HG03175 (cell line): ENCODE measurements at regions not wholly inside any gene's neighbourhood (a gene's known extent, or its start where the extent isn't known, plus 50 kb on each side); places are given as distances from the start of the nearest gene placed in this dataset.
A peak's percentile ranks its signal among the peaks of the same experiment; 100 is the strongest.

Experiments
- ATAC-seq: cut with Tn5 transposase; IDR thresholded peaks from one replicate; pipeline ENCODE4 v1.9.1; 2021; ENCODE audit warnings: mild to moderate bottlenecking, moderate library complexity; ENCODE audit not compliant: unreplicated experiment

DNA sequence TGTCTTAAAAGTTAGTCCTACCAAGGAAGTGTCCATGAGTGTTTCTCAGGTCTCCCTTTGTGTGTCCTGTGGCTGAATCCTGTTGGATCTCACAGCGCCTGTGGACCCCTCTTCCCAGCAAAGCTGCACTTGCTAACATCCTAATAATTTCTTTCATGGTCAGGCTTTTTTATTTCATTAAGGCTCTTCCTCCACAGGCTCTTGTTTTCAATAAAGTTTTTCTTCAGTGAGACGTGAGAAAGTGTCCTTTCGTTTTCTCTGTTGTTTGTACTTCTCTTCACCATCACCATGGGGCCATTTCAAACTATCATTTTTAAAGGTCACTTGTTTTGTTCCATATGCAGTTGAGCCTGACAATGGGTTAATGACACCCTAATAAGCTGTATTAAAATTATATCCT lies 231.5 kb downstream of the LMO4 start:
- ATAC-seq = no peak

DNA sequence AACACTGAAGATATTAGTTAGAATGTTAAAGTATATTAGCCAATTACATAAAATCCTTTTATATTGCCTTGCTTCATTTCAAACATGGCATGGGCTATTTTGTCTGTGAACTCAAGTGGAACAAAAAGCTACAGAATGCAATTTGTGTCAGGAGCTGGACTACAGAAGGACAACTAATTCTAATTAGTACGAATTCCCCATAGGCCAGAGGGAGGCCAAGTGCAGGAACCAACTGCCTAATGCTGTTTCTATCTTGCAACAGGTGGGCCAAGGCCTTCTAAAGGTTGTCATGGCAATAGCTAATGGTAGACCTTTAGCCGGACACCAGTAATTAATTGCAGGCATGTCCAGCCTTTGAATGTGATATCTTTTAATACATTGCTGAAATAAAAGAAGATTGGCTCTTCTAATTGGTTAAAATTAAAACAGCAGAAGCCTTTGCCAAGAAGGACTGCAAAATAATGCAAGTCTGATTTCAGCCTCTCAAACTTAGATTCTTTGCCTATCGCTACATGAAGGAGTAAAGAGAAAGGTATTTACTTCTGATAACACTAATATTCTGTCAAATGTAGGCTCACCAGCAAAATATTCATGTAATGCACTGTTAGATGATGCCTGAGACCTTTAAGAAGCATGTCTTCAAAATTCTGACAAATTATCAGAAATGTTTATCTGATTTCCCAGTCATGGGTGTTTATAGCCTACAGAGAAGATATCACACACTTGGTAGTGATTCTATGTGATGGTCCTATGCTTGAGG lies 232.1 kb downstream of the LMO4 start:
- no peak for ATAC-seq

DNA sequence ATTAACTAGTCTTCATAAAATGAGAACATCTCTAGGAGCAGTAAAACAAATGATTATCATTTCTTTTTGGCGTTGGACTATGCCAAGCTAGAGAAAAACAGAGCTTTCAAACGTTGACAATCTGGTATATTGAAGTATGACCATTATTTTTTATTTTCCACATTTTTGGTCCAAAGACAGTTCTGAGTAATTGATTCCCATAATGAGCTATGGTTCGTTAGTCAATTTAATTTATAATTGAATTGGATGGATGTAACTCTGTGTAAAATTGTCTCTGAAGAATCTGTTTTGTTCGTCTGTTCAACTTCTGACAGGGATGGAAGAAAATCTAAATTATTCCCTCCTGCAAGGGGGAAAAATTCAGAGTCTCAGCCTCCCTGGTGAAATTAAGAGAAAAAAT lies 234.5 kb downstream of the LMO4 start:
- ATAC-seq = no peak

DNA sequence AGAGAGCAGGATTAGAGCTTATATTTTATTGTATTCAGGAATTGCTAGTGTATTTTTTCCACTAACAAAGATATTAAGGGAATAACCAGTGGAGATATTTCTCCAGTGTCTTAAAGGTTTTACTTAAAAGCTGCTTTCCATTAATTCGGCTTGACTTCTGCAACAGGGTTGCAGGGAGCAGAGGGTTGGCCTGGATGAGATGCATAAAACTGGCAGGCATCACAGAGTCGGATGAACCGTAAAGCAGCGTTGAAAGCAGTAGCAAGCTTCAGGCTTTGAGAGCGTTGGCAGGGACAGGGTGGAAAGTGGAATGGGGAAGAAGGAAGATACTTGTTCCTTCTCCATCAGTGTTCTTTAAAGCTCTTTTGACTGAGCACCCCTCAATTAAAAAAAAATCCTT lies 237.2 kb downstream of the LMO4 start:
- ATAC-seq = no peak

DNA sequence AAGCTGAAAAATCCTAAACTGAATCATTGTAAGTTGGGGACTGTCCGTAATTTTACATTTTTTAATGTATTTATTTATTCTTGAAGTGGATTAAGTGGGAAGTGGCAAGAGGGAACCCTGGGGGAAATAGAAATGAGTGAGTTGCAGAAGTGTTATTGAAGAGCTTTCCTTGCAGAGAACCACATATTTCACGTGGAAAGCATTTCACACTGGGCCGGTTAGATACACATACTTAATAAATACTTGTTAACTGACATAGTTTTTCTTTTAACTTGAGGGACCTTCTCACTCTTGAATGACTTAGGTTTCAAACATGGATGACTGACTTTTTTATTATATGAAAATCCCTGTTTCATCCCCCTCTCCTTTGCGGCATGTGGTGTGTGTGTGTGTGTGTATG lies 239.3 kb downstream of the LMO4 start:
- ATAC-seq = no peak

DNA sequence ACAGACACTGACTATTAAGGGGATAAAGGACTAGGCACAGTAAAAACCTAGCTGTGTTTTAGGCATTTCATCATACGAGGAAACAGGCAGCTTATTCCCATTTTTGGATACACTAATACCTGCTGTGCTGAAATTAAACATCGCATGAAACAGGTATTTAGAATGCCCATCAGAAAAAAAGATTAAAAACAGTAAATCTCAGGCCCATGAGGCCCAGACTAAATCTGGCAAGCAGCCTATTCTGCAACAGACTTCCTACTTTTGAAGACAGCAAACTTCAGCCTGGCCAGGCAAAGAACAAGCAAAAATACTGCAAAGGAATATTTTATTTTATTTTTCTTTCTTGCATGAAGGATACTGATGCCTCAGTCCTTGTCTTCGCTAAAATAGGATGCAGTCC lies 240.2 kb downstream of the LMO4 start:
- ATAC-seq = no peak

DNA sequence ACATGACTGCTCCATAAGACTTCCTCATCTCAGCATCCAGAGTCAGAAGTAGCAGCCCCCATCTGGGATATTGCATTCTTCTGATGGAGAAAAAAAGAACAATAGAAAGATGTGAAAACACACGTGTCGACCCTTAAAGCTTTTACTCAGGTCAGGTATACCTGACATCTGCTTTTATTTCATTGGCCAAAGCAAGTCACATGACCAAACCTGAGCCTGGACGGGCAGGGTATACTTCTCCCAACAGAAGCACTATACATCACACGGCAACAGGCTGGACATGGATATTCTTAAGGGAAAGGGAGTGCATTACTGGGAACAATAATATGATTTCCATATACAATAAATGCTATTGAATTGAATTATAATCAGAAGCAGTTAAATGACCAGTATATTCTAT lies 243.3 kb downstream of the LMO4 start:
- ATAC-seq = no peak

DNA sequence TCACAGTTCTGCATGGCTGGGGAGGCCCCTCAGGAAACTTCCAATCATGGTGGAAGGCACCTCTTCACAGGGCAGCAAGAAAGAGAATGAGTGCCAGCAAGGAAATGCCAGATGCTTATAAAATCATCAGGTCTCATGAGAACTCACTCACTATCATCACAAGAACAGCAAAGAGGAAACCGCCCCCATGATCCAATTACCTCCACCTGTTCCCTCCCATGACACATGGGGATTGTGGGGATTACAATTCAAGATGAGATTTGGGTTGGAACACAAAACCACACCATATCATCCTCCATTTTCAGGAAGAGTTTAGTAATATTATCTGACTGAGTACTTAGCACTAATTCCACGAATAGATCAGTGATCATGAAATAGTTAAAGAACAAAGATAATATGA lies 244.2 kb downstream of the LMO4 start:
- no peak for ATAC-seq

DNA sequence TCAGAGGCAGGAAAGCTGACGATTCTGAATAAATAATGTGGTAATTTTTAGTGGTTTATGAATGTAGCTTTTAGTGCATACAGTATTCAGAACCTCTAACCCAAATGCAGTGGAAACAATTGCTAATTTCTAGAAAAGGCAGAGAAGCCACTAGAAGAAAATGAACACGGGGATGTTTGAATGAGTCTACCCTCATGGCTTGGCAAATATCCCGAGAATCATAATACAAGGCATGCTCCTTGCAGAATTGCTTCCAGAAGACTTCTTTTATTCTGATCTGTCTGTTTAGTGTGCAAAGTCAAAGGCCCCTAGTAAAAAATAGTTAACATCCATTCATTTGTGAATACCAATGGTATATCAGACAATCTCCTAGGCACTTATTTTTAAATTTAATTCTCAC lies 246.8 kb downstream of the LMO4 start:
- no peak for ATAC-seq

DNA sequence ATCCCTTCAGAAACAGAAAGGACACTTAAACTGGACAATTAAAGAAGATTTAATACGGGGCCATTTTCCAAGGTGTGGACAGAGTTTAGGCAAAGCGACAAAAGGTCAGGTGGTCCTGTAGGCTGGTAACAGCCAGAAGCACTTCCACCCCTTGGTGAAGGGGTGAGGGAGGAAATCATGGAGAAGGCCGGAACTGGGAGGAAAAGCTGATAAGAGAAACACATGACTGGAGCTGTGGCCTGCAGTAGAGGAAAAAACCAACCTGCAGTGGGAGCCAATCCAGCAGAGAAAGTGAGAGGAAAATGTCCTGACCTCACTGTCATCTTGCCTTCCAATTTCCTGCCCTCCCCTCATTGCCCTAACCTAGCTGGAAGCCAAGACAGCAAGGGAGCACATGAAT lies 249.8 kb downstream of the LMO4 start:
- no peak for ATAC-seq

DNA sequence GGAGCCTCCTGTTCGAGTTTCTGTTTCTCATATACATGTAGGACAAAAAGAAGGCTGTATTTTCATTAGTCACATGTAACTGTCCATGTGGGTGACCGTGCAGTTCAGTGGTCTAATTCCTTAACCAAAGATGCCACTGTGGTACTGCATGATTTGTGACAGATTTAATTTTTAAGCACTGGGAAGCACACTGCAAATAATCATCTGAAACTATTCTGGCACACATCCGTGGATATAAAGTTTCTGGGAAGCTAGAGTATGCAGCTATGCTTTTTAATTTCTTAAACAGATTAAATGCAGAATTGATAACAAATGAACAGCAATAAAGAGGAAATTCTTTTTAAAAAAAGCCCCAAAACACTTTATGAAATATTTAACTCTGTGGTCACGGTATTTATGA lies 254.8 kb downstream of the LMO4 start:
- ATAC-seq = no peak

DNA sequence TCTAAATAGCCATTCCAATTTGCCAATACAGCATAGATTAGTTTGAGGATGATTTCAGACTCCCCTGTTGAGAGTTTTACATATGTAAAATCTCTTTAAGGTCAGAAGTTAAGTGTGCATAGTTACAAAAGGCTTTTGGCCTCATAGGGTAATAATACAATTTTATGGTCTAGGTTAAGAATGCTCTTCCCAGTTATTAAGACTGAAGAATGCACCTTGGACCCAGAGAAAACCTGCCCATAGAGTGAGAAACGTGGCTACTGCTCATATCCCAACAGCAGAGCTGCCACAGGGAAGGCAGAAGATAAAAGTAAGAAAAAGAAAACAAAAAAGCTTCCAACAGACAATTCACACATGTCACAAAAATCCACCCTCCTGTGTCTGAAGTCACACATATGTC lies 255.9 kb downstream of the LMO4 start:
- no peak for ATAC-seq

DNA sequence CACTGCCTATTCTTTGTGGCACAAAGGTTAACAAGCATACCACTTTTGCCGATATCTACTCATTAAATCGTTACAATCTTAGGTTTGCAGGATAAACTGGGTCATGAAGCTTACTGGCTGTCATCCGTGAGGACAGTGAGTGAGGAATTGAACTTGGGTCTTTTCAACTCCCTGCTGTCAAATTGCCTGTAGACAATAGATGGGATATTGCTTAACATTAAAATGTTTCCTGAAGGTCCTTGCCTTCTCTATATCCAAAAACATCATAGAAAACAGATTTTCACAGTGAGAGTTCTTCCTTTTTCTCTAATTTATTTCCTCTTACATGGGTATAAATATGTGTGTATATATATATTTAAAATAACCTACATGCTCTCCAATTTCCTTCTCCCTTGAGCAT lies 257.8 kb downstream of the LMO4 start:
- no peak for ATAC-seq

DNA sequence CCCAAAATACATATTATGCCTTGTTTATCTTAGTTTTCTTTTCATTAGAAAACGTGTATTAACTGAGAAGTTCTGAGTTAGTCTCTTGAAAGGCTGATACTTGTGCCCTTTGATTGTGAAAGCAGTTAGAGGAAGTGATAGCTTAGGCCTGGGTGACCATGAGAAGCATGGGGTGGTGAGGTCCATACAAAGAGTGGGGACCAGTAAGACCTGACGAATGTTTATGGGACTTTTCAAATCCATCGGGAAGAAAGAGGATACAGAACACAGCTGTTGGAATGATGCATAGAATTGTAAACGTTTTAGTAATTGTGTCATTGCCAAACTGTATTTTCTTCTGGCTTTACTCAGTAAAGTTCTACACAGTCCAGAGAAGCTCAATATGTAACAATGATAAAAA lies 259.8 kb downstream of the LMO4 start:
- ATAC-seq = peak; percentile 92

DNA sequence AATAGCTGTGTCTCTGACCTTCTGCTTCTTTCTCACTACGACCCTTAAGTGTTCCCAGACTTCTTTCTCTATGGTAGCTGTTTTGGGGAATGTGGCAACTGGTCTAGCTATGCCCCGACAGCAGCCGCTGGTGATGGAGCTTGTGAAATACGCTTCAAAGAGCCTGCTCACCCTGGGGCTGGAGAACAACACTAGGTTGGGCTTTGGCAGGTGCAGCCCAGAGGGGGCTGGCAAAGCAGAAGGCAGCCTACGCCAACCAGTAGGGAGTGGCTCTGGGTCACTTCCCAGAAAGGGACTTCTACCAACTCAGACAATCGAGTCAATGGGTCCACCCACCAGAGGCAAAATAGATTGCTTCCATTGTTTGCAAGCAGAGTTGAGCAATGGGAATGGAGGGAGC lies 262.8 kb downstream of the LMO4 start:
- no peak for ATAC-seq

DNA sequence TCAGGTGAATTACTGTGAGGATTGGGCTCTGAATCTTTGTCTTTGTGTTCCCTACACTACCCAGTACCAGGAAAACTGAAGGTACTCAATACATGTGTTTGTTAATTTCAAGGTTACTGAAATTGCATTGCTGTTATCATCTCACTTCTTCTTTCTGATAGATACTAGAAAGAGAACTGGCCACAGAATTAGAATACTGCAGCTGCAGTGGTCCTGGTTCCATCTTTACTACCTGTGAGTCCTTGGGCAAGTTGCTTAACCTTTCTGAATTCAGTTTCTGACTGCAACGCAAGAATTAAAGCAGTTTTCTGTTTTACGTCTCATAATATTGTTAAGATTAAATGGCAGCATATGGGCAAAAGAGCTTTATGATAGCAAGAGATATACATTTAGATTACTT lies 263.5 kb downstream of the LMO4 start:
- peak; percentile 84 for ATAC-seq

DNA sequence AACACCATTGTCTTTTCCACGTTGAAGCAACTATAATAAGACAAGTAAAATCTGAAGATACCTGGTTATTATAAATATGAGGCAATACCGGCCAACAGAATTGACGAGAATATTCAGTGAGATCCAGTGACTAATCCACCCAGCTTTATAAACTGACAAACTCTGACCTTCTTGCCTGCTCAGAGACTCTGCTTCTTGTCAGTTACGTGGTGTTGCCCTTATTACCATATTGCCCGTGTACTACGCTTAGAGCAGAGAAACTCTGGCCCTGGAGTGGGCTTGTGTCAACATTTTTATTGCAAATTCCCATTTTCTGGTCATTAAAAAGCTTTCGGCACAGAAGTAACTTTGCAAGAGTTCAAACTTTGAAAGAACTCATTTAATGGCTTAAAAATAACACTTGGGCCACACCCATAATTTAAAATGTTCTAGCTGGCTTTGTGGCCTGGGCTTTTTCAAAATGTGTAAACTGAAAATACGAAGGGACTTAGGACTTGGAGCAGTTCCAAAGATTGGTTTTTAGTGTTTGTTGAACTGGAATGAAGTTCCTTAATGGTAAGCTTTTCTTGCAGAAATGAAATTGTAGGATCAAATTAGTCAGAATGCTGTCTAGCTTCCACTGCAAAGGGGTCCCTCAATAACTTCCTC lies 266.2 kb downstream of the LMO4 start:
- no peak for ATAC-seq

DNA sequence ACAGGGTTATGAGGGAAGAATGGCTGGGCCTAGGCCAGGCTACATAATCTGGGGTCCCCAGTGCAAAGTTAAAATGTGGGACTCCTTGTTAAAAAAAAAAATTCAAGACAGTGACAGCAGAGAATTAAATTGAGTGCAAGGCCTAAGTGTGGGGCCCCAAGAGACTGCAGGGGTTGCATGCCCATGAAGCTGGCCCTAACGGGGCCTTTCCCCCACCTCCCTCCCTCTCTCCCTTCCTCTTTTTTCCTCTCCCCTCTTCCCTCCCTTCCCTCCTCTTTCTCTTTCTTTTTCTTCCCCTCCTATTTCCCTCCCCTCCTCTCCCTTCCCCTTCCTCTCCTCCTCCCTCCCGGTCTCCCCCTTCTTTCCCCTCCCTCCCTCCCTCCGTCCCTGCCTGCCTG lies 266.7 kb downstream of the LMO4 start:
- ATAC-seq = no peak

DNA sequence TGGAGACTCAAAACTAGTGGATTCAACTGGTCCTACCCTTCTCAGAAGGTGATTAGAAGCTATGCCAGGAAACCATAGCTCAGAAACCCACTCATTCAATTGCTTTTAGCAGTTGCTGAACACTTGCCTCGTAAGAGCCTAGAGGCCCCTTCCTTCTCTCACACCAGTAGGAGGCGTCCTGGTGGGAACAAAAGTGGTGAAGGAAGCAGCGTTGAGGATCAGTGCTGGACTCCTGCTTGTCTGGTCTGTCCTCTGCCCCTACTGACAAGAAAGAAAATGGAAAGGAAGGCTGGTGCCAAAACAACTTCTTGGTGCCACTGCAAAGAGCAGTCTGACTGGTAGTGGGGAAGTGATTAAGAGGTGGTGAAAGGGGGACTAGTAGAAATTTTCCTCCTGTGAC lies 269.7 kb downstream of the LMO4 start:
- no peak for ATAC-seq

DNA sequence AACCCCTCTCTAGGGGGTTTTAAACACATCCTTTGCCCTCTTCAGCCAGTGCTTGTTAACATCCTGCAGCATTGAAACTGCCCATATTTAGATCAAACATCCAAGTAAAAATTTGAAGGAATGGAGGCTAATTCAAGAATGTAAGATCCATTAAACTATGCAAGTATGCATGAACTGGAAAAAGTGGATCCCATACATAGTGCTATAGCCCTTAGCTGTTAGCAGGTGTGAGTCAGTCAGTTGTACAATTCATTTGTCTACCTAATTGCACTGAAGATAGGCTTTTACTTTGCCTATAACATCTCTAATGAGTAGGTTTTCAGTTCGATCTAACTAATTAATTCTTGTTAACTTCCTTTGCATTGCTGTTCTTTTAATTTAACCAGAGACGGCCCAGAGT lies 270.9 kb downstream of the LMO4 start:
- ATAC-seq = no peak

DNA sequence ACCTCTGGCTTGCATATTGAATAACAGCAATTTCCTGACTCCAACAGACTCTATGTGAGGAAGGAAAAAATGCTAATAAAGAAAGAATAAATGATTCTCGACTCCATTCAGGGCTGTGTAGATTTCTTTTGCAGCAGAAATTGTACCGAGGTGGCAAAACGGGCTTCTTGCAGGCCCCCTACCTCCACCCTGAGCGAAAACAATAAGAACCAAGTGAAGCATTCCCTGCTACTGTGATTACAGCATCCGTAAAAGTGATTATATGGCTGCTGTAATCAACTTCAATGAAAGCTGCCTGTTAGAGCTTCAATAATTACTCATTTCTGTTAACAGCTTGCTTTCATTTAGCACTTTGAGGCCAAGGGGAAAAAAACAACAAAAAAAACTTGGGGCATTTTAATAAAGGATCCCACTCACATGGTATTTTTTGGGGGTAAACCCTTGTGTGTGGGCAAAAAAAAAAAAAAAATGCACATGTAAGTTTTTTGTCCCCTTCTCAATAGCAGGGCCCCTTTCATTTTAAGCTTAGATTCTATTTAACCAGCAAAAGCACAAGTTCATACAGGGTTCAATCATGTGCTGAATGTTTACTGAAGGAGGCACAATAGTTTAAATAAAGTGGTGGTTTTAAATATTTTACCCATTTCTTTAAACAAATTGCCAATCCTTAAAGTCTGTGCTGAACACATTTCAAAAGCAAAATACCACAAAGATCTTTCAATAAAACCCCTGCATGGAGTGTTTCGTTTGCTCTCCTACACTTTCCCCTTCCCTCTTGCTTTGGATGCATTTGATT lies 271.6 kb downstream of the LMO4 start:
- ATAC-seq = no peak

DNA sequence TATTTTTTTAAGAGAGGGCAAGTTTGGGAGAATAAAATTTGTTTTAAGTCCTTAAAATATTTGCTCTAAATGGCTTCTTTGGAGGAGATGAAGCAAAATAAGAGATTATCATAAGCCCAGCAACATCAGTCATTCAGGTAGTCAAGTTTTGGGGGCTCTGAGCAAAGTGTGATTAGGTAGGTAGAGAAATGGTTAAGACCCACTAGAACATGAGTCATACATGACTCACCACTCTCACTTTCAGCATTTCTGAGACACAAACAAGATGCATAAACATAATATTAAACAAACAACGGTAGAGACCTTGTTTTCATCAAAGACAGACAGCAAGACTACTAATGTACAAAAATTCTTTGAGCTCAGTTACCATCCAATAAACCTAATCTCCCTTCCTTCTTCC lies 272.2 kb downstream of the LMO4 start:
- no peak for ATAC-seq
